H4 (cell line): ENCODE measurements at regions not wholly inside any gene's neighbourhood (a gene's known extent, or its start where the extent isn't known, plus 50 kb on each side); places are given as distances from the start of the nearest gene placed in this dataset.
A peak's percentile ranks its signal among the peaks of the same experiment; 100 is the strongest.

ENCODE experiments used
- DNase-seq: peaks from one replicate; pipeline ENCODE4 v3.0.0-alpha.2; 2015; ENCODE audit warnings: low spot score

GRCh38 chr20:9981829-9982228, 53.0 kb upstream of the ANKEF1 start:
- no peak for DNase-seq

DNA sequence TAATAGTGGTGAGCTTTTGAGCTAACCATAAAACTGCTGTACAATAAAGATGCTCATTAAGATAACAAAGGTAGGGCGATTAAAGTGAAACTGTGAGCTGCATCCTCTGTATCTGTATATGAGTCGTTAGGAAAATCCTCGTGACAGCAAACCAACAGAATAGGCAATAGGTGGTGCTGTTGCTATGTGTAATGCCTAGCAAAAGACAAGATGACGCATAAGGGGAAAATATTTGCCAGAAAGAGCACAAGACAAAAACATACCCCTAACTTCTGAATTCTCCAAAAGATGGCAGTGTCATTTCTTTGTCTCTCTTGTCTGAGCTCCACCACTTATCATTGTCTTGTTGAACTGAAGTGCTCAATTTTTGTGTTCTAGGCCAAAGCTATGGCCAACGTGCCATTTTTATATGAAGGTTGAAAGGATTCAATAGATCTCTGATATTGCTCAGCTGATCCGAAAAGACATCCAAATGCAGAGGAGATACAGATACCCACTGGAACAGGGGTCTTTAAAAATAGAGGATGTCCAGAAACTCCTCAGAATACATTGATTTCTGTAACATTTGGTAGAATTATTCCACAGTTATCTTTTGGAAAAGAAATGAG, 56.3 kb upstream of the ANKEF1 start:
- peak; percentile 91 for DNase-seq

DNA sequence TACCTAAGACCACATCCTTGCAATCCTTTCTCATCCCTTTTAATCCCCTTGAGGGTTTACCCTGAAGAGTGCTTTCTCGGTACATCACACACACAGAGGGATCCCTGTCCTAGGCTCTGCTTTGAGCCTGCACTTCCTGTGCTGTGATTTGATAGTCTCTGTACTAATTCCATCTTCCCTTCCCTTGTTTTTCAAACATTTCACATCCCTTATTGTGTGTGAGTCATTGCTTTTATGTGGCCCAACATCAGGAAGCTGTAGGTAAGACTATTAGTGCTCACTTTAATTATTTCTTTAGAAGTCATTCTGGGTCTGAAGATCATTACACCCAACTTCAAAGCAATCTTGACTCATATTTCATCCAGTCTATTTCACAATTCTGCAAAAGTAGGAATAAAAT, 57.2 kb upstream of the ANKEF1 start:
- no peak for DNase-seq

DNA sequence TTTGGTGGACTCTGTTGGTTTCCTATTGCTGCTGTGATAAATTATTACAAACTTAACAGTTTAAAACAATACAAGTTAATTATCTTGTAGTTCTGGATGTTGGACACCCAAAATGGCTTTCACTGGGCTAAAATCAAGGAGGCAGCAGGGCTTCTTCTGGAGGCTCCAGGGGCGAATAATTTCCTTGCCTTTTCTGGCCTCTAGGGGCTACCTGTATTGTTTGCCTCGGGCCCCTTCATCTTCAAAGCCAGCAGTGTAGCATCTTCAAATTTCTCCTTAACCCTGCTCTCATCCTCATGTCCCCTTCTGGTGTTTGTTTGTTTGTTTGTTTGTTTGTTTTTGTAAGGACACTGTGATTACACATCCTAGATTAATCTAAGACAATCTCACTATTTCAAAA, 60.5 kb upstream of the ANKEF1 start:
- DNase-seq: no peak

GRCh38 chr20:9971746-9972145, 63.0 kb upstream of the ANKEF1 start:
- no peak for DNase-seq

GRCh38 chr20:9969626-9970025, 65.2 kb upstream of the ANKEF1 start:
- DNase-seq: no peak

GRCh38 chr20:9968015-9968414, 66.8 kb upstream of the ANKEF1 start:
- no peak for DNase-seq

- DNase-seq: no peak
Observed at GRCh38 chr20:9966966-9967365, 67.8 kb upstream of the ANKEF1 start.

- no peak for DNase-seq
Observed at GRCh38 chr20:9963029-9963428, 71.8 kb upstream of the ANKEF1 start.

GRCh38 chr20:9958693-9959092, 76.1 kb upstream of the ANKEF1 start:
- DNase-seq: no peak

DNA sequence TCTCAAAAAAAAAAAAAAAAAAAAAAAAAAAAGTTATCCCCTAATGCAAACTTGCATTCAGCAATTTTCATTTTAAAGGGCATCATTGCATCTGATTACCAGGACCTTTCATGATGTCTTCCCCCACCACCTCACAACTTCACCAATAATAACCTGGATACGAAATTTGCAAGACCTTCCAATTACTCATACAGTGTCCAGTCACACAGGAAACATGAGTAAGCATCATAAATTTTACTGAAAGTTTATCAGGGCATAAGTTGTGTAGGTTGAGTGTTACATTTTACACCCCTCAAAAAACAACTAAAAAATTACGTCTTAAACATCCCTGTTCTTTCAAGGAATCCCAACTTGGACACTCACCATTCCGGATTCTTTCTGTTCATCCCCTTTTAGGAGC, 79.1 kb upstream of the ANKEF1 start:
- no peak for DNase-seq

DNA sequence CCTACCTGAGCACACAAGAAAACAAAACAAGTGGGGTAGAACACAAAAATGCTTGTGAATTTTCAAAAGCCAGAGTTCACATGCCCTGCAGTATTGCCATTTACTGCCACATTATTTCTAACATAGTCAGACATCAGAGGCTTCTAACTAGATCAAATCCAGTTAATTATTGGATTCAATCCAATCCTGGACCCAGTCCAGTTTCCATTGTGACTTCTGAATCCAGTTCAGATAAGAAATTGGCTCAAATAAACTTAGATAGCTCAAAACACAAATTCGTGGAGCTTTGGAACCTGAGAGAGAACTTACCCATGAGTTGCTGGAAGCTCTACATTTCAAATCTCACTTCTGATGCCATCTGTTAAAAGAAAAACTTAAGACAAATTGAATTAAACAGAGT, 85.2 kb upstream of the ANKEF1 start:
- DNase-seq: no peak

GRCh38 chr20:9945408-9945807, 89.4 kb upstream of the ANKEF1 start:
- DNase-seq: peak; percentile 58

- no peak for DNase-seq
Observed at GRCh38 chr20:9942736-9943135, 92.1 kb upstream of the ANKEF1 start.

- DNase-seq: no peak
Observed at GRCh38 chr20:9940329-9940728, 94.5 kb upstream of the ANKEF1 start.

GRCh38 chr20:9939231-9939630, 95.6 kb upstream of the ANKEF1 start:
- no peak for DNase-seq

DNA sequence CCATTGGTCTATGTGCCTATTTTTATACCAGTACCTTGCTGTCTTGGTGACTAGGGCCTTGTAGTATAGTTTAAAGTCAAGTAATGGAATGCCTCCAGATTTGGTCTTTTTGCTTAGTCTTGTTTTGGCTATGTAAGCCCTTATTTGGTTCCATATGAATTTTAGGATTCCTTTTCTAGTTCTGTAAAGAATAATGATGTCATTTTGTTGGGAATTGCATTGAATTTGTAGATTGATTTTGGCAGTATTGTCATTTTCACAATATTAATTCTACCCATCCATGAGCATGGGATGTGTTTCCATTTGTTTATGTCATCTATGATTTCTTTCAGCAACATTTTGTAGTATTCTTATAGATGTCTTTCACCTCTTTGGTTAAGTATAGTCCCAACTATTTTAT, 96.4 kb upstream of the PAK5 start:
- no peak for DNase-seq

GRCh38 chr20:9930142-9930541, 91.3 kb upstream of the PAK5 start:
- DNase-seq: no peak

DNA sequence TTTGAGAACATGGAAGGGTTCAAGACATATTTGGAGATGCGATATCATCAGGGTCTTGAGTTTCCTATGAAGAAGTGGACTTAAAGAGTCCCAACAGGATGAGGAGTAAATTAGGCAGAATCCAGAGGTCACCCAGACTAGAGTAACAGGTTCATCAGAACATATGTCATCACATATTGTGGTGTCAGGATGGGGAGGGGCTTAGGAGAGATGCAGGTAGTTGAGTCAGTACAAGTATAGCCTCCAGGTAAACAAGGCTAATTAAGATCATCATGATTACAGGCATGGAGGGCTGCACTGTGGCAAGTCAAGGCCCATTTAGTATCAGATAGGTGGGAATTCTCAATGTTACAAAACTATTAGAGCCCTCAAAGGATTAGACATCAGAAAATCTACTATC, 90.1 kb upstream of the PAK5 start:
- DNase-seq: no peak

DNA sequence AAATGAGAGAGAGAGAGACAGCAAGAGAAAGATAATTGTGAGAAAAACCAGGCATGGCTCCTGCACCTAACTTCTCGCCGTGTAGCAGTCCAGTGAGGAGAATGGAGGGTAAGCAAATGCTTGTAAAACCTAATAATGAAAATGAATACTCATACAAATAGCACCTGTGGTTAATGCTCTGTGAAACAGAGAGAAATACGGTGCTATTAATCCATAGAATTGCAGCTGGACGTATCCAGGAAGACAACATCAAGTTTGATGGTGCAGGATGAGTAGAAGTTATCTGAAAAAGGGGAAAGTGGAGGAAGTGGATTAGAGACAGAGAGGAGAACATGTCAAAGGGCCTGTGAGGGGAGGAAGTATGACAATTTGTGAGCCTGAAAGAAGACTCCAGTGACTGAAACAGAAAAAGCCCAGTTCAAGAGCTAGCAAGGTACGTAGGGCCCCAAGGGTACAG, 89.4 kb upstream of the PAK5 start:
- DNase-seq: no peak

GRCh38 chr20:9927224-9927623, 88.3 kb upstream of the PAK5 start:
- no peak for DNase-seq

GRCh38 chr20:9926476-9926875, 87.6 kb upstream of the PAK5 start:
- no peak for DNase-seq

- no peak for DNase-seq
Observed at GRCh38 chr20:9926007-9926406, 87.1 kb upstream of the PAK5 start.

GRCh38 chr20:9923648-9924047, 84.8 kb upstream of the PAK5 start:
- no peak for DNase-seq

GRCh38 chr20:9920866-9921265, 82.0 kb upstream of the PAK5 start:
- no peak for DNase-seq
